H1 (cell line): ENCODE measurements at regions not wholly inside any gene's neighbourhood (a gene's known extent, or its start where the extent isn't known, plus 50 kb on each side); places are given as distances from the start of the nearest gene placed in this dataset.
A peak's percentile ranks its signal among the peaks of the same experiment; 100 is the strongest.

Experiments
- CTCF ChIA-PET: fragments of 300-600 bp; sonication (Branson Sonifier 250); formaldehyde crosslinking; loops from one replicate; lab custom pipeline; 2021; ENCODE audit not compliant: partially characterized antibody; lab: Charles Lee
- POLR2A ChIA-PET: fragments of 300-600 bp; sonication (Branson Sonifier 250); formaldehyde crosslinking; loops from one replicate; lab custom pipeline; 2021; ENCODE audit warnings: inconsistent platforms; ENCODE audit not compliant: partially characterized antibody; lab: Charles Lee
- DNase-seq, 2 experiments: peaks; one replicate each; pipeline versions ENCODE4 v3.0.0 to v3.0.0-alpha.2; 2010 to 2022; ENCODE audit warnings: low spot score in 2 of 2, low read depth in 1 of 2, mixed read lengths in 1 of 2
- FAIRE-seq: peaks from 2 replicates; lab custom pipeline; 2011; peaks lifted over from hg19 to GRCh38; lab: Jason Lieb, UNC
- H2AFZ ChIP-seq: 2 replicates; pipeline ENCODE4 v1.8.1; 2012; ENCODE audit warnings: low read length, inconsistent platforms
- H2AK5ac ChIP-seq: 2 replicates; pipeline ENCODE4 v1.6.1; 2013; ENCODE audit warnings: low read depth, low read length
- H2BK120ac ChIP-seq: replicated peaks from 2 replicates; pipeline ENCODE3; 2013; ENCODE audit warnings: low read depth, low read length, inconsistent platforms
- H2BK12ac ChIP-seq: 2 replicates; pipeline ENCODE4 v1.6.1; 2013; ENCODE audit warnings: low read depth, low read length
- H2BK15ac ChIP-seq: 2 replicates; pipeline ENCODE4 v1.6.1; 2013; ENCODE audit warnings: low read length
- H2BK20ac ChIP-seq: 2 replicates; pipeline ENCODE4 v1.6.1; 2013; ENCODE audit warnings: low read length
- H2BK5ac ChIP-seq: 2 replicates; pipeline ENCODE4 v1.6.1; 2013; ENCODE audit warnings: low read depth, low read length
- H3K14ac ChIP-seq: 2 replicates; pipeline ENCODE4 v1.6.1; 2013; ENCODE audit warnings: inconsistent platforms; ENCODE audit not compliant: insufficient read length
- H3K18ac ChIP-seq: 2 replicates; pipeline ENCODE4 v1.6.1; 2013; ENCODE audit warnings: low read length; ENCODE audit errors: extremely low read depth
- H3K23ac ChIP-seq: 2 replicates; pipeline ENCODE4 v1.6.1; 2013; ENCODE audit warnings: inconsistent platforms; ENCODE audit not compliant: insufficient read length
- H3K23me2 ChIP-seq: 2 replicates; pipeline ENCODE4 v1.6.1; 2013; ENCODE audit warnings: low read depth, low read length
- H3K27ac ChIP-seq: 2 replicates; pipeline ENCODE4 v1.6.1; 2011; ENCODE audit warnings: low read depth, low read length, inconsistent platforms
- H3K27me3 ChIP-seq, 4 experiments: replicated peaks in 1 of 4; 1 replicate in 1 of 4; 2 replicates in 3 of 4; pipeline versions ENCODE4 v1.6.1 to v1.8.1; 2011 to 2013; ENCODE audit warnings: low read length in 3 of 4, mild to moderate bottlenecking in 3 of 4, inconsistent platforms in 2 of 4, mixed read lengths in 2 of 4, moderate library complexity in 1 of 4; ENCODE audit not compliant: control insufficient read depth in 3 of 4, insufficient read depth in 3 of 4; ENCODE audit errors: extremely low read depth in 1 of 4
- H3K36me3 ChIP-seq, 4 experiments: 2 replicates each; pipeline versions ENCODE4 v1.6.1 to v1.8.1; 2011 to 2013; ENCODE audit warnings: mild to moderate bottlenecking in 4 of 4, low read length in 3 of 4, moderate library complexity in 2 of 4, control low read depth in 1 of 4, inconsistent platforms in 1 of 4; ENCODE audit not compliant: insufficient read depth in 4 of 4, control insufficient read depth in 2 of 4
- H3K4ac ChIP-seq: replicated peaks from 2 replicates; pipeline ENCODE3; 2013; ENCODE audit warnings: low read length, low read depth, mixed read lengths, inconsistent platforms; ENCODE audit not compliant: insufficient read length
- H3K4me1 ChIP-seq, 4 experiments: replicated peaks in 1 of 4; 1 replicate in 1 of 4; 2 replicates in 3 of 4; pipeline versions ENCODE4 v1.6.1 to v1.8.1; 2011 to 2013; ENCODE audit warnings: low read length in 3 of 4, inconsistent platforms in 2 of 4, mixed read lengths in 1 of 4; ENCODE audit not compliant: insufficient read depth in 4 of 4, control insufficient read depth in 3 of 4
- H3K4me2 ChIP-seq, 2 experiments: 2 replicates each; pipeline versions ENCODE4 v1.6.1 to v1.8.1; 2011 to 2013; ENCODE audit warnings: low read depth in 2 of 2, low read length in 2 of 2, control low read depth in 1 of 2, inconsistent platforms in 1 of 2, mild to moderate bottlenecking in 1 of 2; ENCODE audit not compliant: insufficient read depth in 1 of 2
- H3K4me3 ChIP-seq, 4 experiments: fragments of 200-600, 300-600 bp in 1 of 4; sonication (generic), shearing (Covaris generic), sonication (Bioruptor Twin) in 1 of 4; 2 replicates each; pipeline versions ENCODE4 v1.5.1 to v1.8.1; 2011 to 2016; ENCODE audit warnings: low read length in 4 of 4, low read depth in 3 of 4, control low read depth in 2 of 4, inconsistent platforms in 2 of 4, mild to moderate bottlenecking in 2 of 4, mixed read lengths in 1 of 4, moderate library complexity in 1 of 4; ENCODE audit not compliant: insufficient read depth in 2 of 4; ENCODE audit errors: extremely low read depth in 1 of 4
- H3K56ac ChIP-seq: replicated peaks from 2 replicates; pipeline ENCODE3; 2013; ENCODE audit warnings: low read depth, mild to moderate bottlenecking, mixed read lengths, low read length, inconsistent platforms; ENCODE audit not compliant: insufficient read length
- H3K79me1 ChIP-seq: 2 replicates; pipeline ENCODE4 v1.6.1; 2013; ENCODE audit warnings: low read depth, low read length, control low read depth
- H3K79me2 ChIP-seq, 2 experiments: 2 replicates each; pipeline versions ENCODE4 v1.6.1 to v1.8.1; 2012 to 2013; ENCODE audit warnings: low read length in 2 of 2, mild to moderate bottlenecking in 2 of 2, inconsistent platforms in 1 of 2; ENCODE audit not compliant: insufficient read depth in 2 of 2, control insufficient read depth in 1 of 2
- H3K9ac ChIP-seq, 4 experiments: replicated peaks in 1 of 4; 1 replicate in 1 of 4; 2 replicates in 3 of 4; pipeline versions ENCODE4 v1.6.1 to v1.8.1; 2011 to 2013; ENCODE audit warnings: low read depth in 3 of 4, low read length in 3 of 4, control low read depth in 2 of 4, mild to moderate bottlenecking in 2 of 4, moderate library complexity in 2 of 4, inconsistent platforms in 1 of 4; ENCODE audit errors: extremely low read depth in 1 of 4
- H3K9me3 ChIP-seq, 2 experiments: 2 replicates each; pipeline versions ENCODE4 v1.6.1 to v1.8.1; 2012 to 2013; ENCODE audit warnings: mild to moderate bottlenecking in 2 of 2, moderate library complexity in 2 of 2, control low read depth in 1 of 2, inconsistent platforms in 1 of 2, low read depth in 1 of 2, low read length in 1 of 2, mixed read lengths in 1 of 2; ENCODE audit not compliant: insufficient read depth in 2 of 2
- H4K20me1 ChIP-seq, 2 experiments: replicated peaks in 1 of 2; 2 replicates each; pipeline versions ENCODE3 to v1.8.1; 2011 to 2013; ENCODE audit warnings: inconsistent platforms in 2 of 2, low read length in 2 of 2, mild to moderate bottlenecking in 1 of 2; ENCODE audit not compliant: insufficient read depth in 2 of 2, control insufficient read depth in 1 of 2
- H4K5ac ChIP-seq: 2 replicates; pipeline ENCODE4 v1.6.1; 2013; ENCODE audit warnings: low read length, low read depth, mixed read lengths, inconsistent platforms; ENCODE audit not compliant: insufficient read length
- H4K8ac ChIP-seq: 2 replicates; pipeline ENCODE4 v1.8.0; 2013; ENCODE audit warnings: mild to moderate bottlenecking, moderate library complexity, low read length, inconsistent platforms; ENCODE audit not compliant: insufficient read depth; ENCODE audit errors: extremely low read depth
- H4K91ac ChIP-seq: replicated peaks from 2 replicates; pipeline ENCODE3; 2013; ENCODE audit warnings: low read length, mixed read lengths, inconsistent platforms; ENCODE audit not compliant: insufficient read length
- BACH1 ChIP-seq: IDR thresholded peaks from 2 replicates; pipeline ENCODE4 v1.6.1; 2012; ENCODE audit warnings: low read length, improper control_type of control experiment
- CBX5 ChIP-seq: fragments of 300-800, 300-1000 bp; sonication (generic); IDR thresholded peaks from 2 replicates; pipeline ENCODE4 v1.7.1; 2016; ENCODE audit warnings: antibody characterized with exemption, low read length, low read depth
- NANOG ChIP-seq: IDR thresholded peaks from 2 replicates; pipeline ENCODE4 v1.6.1; 2011; ENCODE audit warnings: low read length, low read depth, mild to moderate bottlenecking, inconsistent platforms; ENCODE audit not compliant: insufficient read depth, poor library complexity, severe bottlenecking
- RAD21 ChIP-seq, 2 experiments: IDR thresholded peaks in 1 of 2; conservative IDR thresholded peaks in 1 of 2; 2 replicates each; pipeline ENCODE4 v1.6.1; 2011; ENCODE audit warnings: low read depth in 2 of 2, low read length in 2 of 2, improper control_type of control experiment in 1 of 2, inconsistent platforms in 1 of 2, mild to moderate bottlenecking in 1 of 2, moderate library complexity in 1 of 2
- SIRT6 ChIP-seq: IDR thresholded peaks from one replicate; pipeline ENCODE4 v1.7.1; 2012; ENCODE audit warnings: low read length, inconsistent platforms
- SUZ12 ChIP-seq: fragments of 200-600 bp; sonication (generic); IDR thresholded peaks from 2 replicates; pipeline ENCODE4 v1.6.1; 2012; ENCODE audit warnings: mild to moderate bottlenecking, inconsistent platforms, low read length, moderate library complexity, mixed read lengths
- WGBS, 2 experiments: shearing (Covaris generic) in 1 of 2; methylation state at CpG; one replicate each; pipeline versions ENCODE4 v1.1.6 to v1.1.7; 2013 to 2015; ENCODE audit warnings: low lambda C conversion rate in 2 of 2, mixed read lengths in 2 of 2, inconsistent platforms in 1 of 2, low coverage in 1 of 2, missing lambda C conversion rate in 1 of 2; ENCODE audit not compliant: insufficient replicate concordance in 2 of 2, insufficient coverage in 1 of 2, insufficient read length in 1 of 2; ENCODE audit errors: extremely low coverage in 1 of 2, missing lambda C conversion rate in 1 of 2; 5-methylcytosine and 5-hydroxymethylcytosine counted together
- TF ChIP-seq, protein P1 (sequence below), 3 experiments: IDR thresholded peaks; 1 replicate in 2 of 3; 2 replicates in 1 of 3; pipeline versions ENCODE4 v1.5.1 to v1.6.1; 2011; ENCODE audit warnings: low read length in 3 of 3, mild to moderate bottlenecking in 3 of 3, inconsistent platforms in 2 of 3, low read depth in 1 of 3, moderate library complexity in 1 of 3; ENCODE audit not compliant: insufficient read depth in 1 of 3; ENCODE audit errors: control extremely low read depth in 1 of 3

DNA sequence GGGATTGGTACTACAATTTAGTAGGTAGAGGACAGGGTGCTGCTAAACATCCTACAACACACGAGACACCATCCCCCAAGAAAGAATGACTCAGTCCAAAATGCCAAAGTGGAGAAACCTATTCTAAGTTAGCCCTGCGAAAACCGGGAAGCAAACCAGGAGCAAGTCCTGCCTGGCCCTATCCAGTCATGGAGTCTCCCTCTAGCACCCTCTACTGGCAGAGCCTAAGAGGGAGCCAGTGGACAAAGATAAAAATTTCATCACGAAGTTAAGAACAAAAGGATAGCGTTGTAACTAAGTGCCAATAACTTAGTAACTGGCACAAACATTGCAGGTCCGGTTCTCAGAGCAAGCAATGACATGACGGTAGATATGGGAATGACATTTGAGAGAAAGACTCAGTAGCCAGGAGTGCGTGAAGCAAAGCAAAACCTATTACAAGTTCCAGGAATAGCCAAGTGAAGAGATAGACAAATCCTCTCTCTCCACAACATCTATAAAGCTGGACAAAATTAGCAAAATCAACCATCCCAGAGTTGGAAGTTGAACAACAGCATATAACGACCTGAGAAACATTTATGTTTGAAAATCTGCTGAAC lies 383.5 kb downstream of the OMA1 start:
- no peak overlapping the region for H2AK5ac ChIP-seq
- peak overlapping the region; percentile 91 for H4K91ac ChIP-seq
- H4K5ac ChIP-seq = no peak overlapping the region
- FAIRE-seq = peak; percentile 99
- TF ChIP-seq NANOG (no peak), RAD21 (IDR thresholded peaks at IDR 0.05 in 1 of 2, conservative IDR thresholded peaks at IDR 0.05 in 1 of 2; ENCODE audit: low read depth in 2 of 2, low read length in 2 of 2) (peak; percentile 80 to 84), BACH1 (no peak), CBX5 (no peak), SIRT6 (no peak), SUZ12 (no peak)
- TF ChIP-seq, protein P1, sequence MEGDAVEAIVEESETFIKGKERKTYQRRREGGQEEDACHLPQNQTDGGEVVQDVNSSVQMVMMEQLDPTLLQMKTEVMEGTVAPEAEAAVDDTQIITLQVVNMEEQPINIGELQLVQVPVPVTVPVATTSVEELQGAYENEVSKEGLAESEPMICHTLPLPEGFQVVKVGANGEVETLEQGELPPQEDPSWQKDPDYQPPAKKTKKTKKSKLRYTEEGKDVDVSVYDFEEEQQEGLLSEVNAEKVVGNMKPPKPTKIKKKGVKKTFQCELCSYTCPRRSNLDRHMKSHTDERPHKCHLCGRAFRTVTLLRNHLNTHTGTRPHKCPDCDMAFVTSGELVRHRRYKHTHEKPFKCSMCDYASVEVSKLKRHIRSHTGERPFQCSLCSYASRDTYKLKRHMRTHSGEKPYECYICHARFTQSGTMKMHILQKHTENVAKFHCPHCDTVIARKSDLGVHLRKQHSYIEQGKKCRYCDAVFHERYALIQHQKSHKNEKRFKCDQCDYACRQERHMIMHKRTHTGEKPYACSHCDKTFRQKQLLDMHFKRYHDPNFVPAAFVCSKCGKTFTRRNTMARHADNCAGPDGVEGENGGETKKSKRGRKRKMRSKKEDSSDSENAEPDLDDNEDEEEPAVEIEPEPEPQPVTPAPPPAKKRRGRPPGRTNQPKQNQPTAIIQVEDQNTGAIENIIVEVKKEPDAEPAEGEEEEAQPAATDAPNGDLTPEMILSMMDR (IDR thresholded peaks at IDR 0.05; ENCODE audit: control extremely low read depth in 1 of 3, insufficient read depth in 1 of 3, low read depth in 1 of 3, low read length in 3 of 3) = peak; percentile 64 to 94 (median 80)
- TF ChIP-seq, all 59 proteins: peak for 2
- H3K9ac ChIP-seq = no peak overlapping the region
- no peaks in the 10 kb centered on the region for H3K79me2 ChIP-seq
- H3K4me2 ChIP-seq = no peak overlapping the region
- ChIA-PET POLR2A (no interaction called here), CTCF (interaction anchor here (0.6 to 5.7 kb wide), 35 partner anchors 8 to 1596 kb away, joined by 3 to 54 read pairs (median 4); no protein-coding TSS in a partner anchor)
- no peaks in the 10 kb centered on the region for H3K27me3 ChIP-seq
- no peaks in the 10 kb centered on the region for H3K79me1 ChIP-seq
- no peak overlapping the region for H4K8ac ChIP-seq
- WGBS, 2 experiments = 43% methylated on average over 9 of the region's 9 CpGs; no CpG with 5 or more reads in 1 of the 2 experiments
- no peaks in the 10 kb centered on the region for H4K20me1 ChIP-seq
- H3K36me3 ChIP-seq = no peaks in the 10 kb centered on the region
- no peak overlapping the region for H2AFZ ChIP-seq
- peak overlapping the region; percentile 81 for H2BK20ac ChIP-seq
- H3K4me1 ChIP-seq = peaks cover 4 to 7% (median 6%) of the 10 kb centered on the region in 4 experiments; a peak in 4 of 7 replicates
- H2BK120ac ChIP-seq = no peak overlapping the region
- H3K56ac ChIP-seq = no peak overlapping the region
- DNase-seq = peak; percentile 31 to 63
- H3K27ac ChIP-seq = no peak overlapping the region
- H2BK12ac ChIP-seq = peak overlapping the region; percentile 18; the same call in 1 of the 2 replicates
- no peaks in the 10 kb centered on the region for H3K9me3 ChIP-seq
- no peak overlapping the region for H3K23ac ChIP-seq
- H3K18ac ChIP-seq = peak overlapping the region; percentile 29; the same call in 1 of the 2 replicates
- H3K23me2 ChIP-seq = no peaks in the 10 kb centered on the region
- H2BK5ac ChIP-seq = no peak overlapping the region
- no peak overlapping the region for H3K14ac ChIP-seq
- H3K4me3 ChIP-seq = no peak overlapping the region
- no peak overlapping the region for H3K4ac ChIP-seq
- H2BK15ac ChIP-seq = peak overlapping the region; percentile 40; the same call in 1 of the 2 replicates
